ENCODE measurements at regions not wholly inside any gene's neighbourhood (a gene's known extent, or its start where the extent isn't known, plus 50 kb on each side); places are given as distances from the start of the nearest gene placed in this dataset.

DNA sequence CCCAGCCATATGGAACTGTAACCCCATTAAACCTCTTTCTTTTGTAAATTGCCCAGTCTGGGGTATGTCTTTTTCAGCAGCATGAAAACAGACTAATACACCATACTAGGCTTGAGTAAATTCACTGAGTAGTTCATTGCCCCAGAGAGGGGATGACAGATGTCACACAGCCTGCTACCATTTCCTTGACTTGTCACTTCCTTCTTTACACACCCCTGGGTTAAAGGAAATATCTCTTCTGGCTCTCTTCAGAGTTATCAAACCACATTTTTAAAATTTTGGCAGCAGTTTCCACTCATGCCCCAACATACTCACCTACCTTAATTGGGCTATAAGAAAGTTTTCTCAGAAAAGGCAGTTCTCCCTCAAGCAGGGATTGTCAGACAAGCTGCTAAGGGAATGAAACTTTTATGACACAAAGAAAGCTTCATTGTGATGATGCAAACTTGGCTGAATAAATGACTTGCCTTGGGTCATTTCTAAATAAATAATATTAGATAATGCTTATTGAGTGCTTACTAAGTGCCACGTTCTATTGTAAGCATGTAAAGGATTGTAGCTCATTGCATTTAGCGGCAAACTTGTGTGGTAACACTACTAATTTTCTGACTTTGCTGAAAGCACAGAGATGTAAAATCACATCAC, 68.0 kb upstream of the RBMS3 start:
- H3K9me3 Mint-ChIP-seq (ENCODE audit: low read depth, unreplicated experiment) = peaks cover 4% of the 10 kb centered on the region

DNA sequence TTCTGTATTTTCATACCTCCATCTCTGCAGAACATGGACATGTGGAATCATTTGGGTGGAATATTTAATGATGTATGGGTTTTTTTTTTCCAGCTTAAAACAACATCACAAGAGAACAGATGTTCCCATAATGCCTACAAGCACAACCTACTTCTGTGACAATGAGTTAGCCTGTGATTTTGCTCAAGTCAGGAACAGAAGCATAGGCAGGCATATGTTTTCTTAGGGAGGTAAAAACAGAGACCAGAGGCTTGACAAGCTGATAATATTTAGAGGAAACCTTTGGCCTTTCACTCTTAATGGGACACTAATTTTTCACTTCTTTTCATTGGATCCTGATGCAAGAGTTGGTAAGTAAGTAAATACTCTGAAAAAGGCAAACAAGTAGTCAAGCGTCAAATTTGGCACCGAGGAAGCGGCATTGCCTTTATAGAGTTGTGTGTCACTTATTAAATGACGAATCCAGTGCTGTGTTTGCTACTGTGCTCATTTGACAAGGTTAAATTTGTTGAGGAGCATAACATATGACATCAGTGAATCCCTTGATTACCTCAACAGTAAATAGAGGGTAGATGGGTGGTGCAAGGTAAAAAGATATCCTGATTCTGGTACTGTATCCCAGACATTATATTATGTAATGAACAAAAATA, 66.7 kb upstream of the RBMS3 start:
- CTCF ChIA-PET = no interaction called here
- BruUV-seq (replicated peaks) = no TSS peak
- TF ChIP-seq, protein P1, sequence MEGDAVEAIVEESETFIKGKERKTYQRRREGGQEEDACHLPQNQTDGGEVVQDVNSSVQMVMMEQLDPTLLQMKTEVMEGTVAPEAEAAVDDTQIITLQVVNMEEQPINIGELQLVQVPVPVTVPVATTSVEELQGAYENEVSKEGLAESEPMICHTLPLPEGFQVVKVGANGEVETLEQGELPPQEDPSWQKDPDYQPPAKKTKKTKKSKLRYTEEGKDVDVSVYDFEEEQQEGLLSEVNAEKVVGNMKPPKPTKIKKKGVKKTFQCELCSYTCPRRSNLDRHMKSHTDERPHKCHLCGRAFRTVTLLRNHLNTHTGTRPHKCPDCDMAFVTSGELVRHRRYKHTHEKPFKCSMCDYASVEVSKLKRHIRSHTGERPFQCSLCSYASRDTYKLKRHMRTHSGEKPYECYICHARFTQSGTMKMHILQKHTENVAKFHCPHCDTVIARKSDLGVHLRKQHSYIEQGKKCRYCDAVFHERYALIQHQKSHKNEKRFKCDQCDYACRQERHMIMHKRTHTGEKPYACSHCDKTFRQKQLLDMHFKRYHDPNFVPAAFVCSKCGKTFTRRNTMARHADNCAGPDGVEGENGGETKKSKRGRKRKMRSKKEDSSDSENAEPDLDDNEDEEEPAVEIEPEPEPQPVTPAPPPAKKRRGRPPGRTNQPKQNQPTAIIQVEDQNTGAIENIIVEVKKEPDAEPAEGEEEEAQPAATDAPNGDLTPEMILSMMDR (IDR thresholded peaks at IDR 0.05; ENCODE audit: unreplicated experiment) = no peak
- H3K27me3 Mint-ChIP-seq (ENCODE audit: unreplicated experiment) = no peaks in the 10 kb centered on the region
- H3K9me3 Mint-ChIP-seq (ENCODE audit: low read depth, unreplicated experiment) = peaks cover 4% of the 10 kb centered on the region
- H3K27ac Mint-ChIP-seq (ENCODE audit: unreplicated experiment) = no peak overlapping the region
- H3K4me1 Mint-ChIP-seq (ENCODE audit: low read depth, unreplicated experiment) = no peaks in the 10 kb centered on the region
- intact Hi-C loops (cut with micrococcal nuclease; ENCODE audit: unreplicated experiment) = no loop called here
- no peak for DNase-seq
- no peaks in the 10 kb centered on the region for H3K36me3 Mint-ChIP-seq (ENCODE audit: insufficient read depth, unreplicated experiment)
- H3K4me3 Mint-ChIP-seq (ENCODE audit: low read depth, unreplicated experiment) = no peak overlapping the region

More for the DNA sequence above, 68.0 kb upstream of the RBMS3 start:
- no peak overlapping the region for H3K4me3 Mint-ChIP-seq (ENCODE audit: low read depth, unreplicated experiment)
- no peak for DNase-seq
- intact Hi-C loops (cut with micrococcal nuclease; ENCODE audit: unreplicated experiment) = no loop called here
- no peaks in the 10 kb centered on the region for H3K27me3 Mint-ChIP-seq (ENCODE audit: unreplicated experiment)
- TF ChIP-seq, protein P1 (IDR thresholded peaks at IDR 0.05; ENCODE audit: unreplicated experiment) = no peak
- H3K27ac Mint-ChIP-seq (ENCODE audit: unreplicated experiment) = no peak overlapping the region
- no peaks in the 10 kb centered on the region for H3K4me1 Mint-ChIP-seq (ENCODE audit: low read depth, unreplicated experiment)
- H3K36me3 Mint-ChIP-seq (ENCODE audit: insufficient read depth, unreplicated experiment) = no peaks in the 10 kb centered on the region
- CTCF ChIA-PET = interaction anchor here (0.6 kb wide), 1 partner anchor 39 kb away, joined by 3 read pairs; no protein-coding TSS in a partner anchor
- BruUV-seq (replicated peaks) = no TSS peak

DNA sequence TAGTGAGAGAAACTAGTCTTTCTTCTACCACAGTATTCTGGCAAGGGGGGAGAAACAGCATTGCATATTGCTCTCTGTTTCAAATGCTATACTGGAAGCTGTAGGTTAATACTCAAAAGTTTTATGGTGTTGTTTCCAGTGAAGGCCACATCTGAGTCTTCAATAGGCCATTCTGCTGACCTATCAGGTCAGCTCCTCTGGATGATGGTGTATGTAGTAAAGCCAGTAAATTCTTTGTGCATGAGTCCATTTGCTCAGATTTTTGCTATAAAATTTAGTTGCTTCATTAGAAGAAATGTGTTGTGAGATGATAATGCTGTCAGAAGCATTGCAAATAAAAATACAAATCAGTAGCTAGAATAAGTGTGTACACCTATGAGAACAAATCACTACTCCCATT, 64.9 kb upstream of the RBMS3 start:
- H3K27ac Mint-ChIP-seq (ENCODE audit: unreplicated experiment) = no peak overlapping the region
- H3K36me3 Mint-ChIP-seq (ENCODE audit: insufficient read depth, unreplicated experiment) = no peaks in the 10 kb centered on the region
- TF ChIP-seq, protein P1 (IDR thresholded peaks at IDR 0.05; ENCODE audit: unreplicated experiment) = no peak
- intact Hi-C loops (cut with micrococcal nuclease; ENCODE audit: unreplicated experiment) = no loop called here
- no peaks in the 10 kb centered on the region for H3K4me1 Mint-ChIP-seq (ENCODE audit: low read depth, unreplicated experiment)
- H3K9me3 Mint-ChIP-seq (ENCODE audit: low read depth, unreplicated experiment) = peaks cover 4% of the 10 kb centered on the region
- CTCF ChIA-PET = no interaction called here
- no peaks in the 10 kb centered on the region for H3K27me3 Mint-ChIP-seq (ENCODE audit: unreplicated experiment)
- DNase-seq = no peak
- BruUV-seq (replicated peaks) = no TSS peak
- no peak overlapping the region for H3K4me3 Mint-ChIP-seq (ENCODE audit: low read depth, unreplicated experiment)

- intact Hi-C loops (cut with micrococcal nuclease; ENCODE audit: unreplicated experiment) = no loop called here
- Mint-ChIP-seq H3K36me3 (ENCODE audit: insufficient read depth, unreplicated experiment) (no peaks in the 10 kb centered on the region), H3K4me1 (ENCODE audit: low read depth, unreplicated experiment) (no peaks in the 10 kb centered on the region), H3K27ac (ENCODE audit: unreplicated experiment) (no peak overlapping the region), H3K9me3 (ENCODE audit: low read depth, unreplicated experiment) (no peaks in the 10 kb centered on the region), H3K27me3 (ENCODE audit: unreplicated experiment) (no peaks in the 10 kb centered on the region), H3K4me3 (ENCODE audit: low read depth, unreplicated experiment) (no peak overlapping the region)
- TF ChIP-seq, protein P1 (IDR thresholded peaks at IDR 0.05; ENCODE audit: unreplicated experiment) = no peak
- no TSS peak for BruUV-seq (replicated peaks)
- CTCF ChIA-PET = no interaction called here
- no peak for DNase-seq
Measured at GRCh38 chr3:29226706-29227105, 54.2 kb upstream of the RBMS3 start.

Measured in Calu3 (cell line).